ENCODE measurements at regions not wholly inside any gene's neighbourhood (a gene's known extent, or its start where the extent isn't known, plus 50 kb on each side); places are given as distances from the start of the nearest gene placed in this dataset.

- no peak for DNase-seq (ENCODE audit: low spot score)
- FAIRE-seq, result no peak
Observed at GRCh38 chr4:80145739-80146138, 51.6 kb upstream of the PRDM8 start.

- DNase-seq (ENCODE audit: low spot score) (no peak), FAIRE-seq (no peak)
Observed at GRCh38 chr4:80144676-80145470, 52.4 kb upstream of the PRDM8 start.

- FAIRE-seq (no peak), DNase-seq (ENCODE audit: low spot score) (no peak)
Observed at GRCh38 chr4:80143307-80143679, 54.0 kb upstream of the PRDM8 start.

- DNase-seq (ENCODE audit: low spot score) (no peak), FAIRE-seq (no peak)
Observed at GRCh38 chr4:80142394-80143306, 54.7 kb upstream of the PRDM8 start.

- FAIRE-seq (no peak), DNase-seq (ENCODE audit: low spot score) (no peak)
Observed at GRCh38 chr4:80141543-80141942, 55.8 kb upstream of the PRDM8 start.

- FAIRE-seq (no peak), DNase-seq (ENCODE audit: low spot score) (no peak)
Observed at GRCh38 chr4:80140194-80140593, 57.1 kb upstream of the PRDM8 start.

GRCh38 chr4:80139671-80140070 lies 57.6 kb upstream of the PRDM8 start:
- FAIRE-seq (no peak), DNase-seq (ENCODE audit: low spot score) (no peak)

- FAIRE-seq, result no peak
- DNase-seq (ENCODE audit: low spot score), result peak; percentile 5
Observed at GRCh38 chr4:80138551-80139538, 58.5 kb upstream of the PRDM8 start.

GRCh38 chr4:80137631-80138030 lies 59.7 kb upstream of the PRDM8 start:
- no peak for FAIRE-seq
- no peak for DNase-seq (ENCODE audit: low spot score)

- DNase-seq (ENCODE audit: low spot score) (no peak), FAIRE-seq (no peak)
Observed at GRCh38 chr4:80136270-80136669, 61.0 kb upstream of the PRDM8 start.

GRCh38 chr4:80135702-80136058 lies 61.6 kb upstream of the PRDM8 start:
- FAIRE-seq, result no peak
- no peak for DNase-seq (ENCODE audit: low spot score)

- FAIRE-seq (no peak), DNase-seq (ENCODE audit: low spot score) (no peak)
Observed at GRCh38 chr4:80134936-80135701, 62.1 kb upstream of the ANTXR2 start.

GRCh38 chr4:80133240-80133783 lies 60.3 kb upstream of the ANTXR2 start:
- DNase-seq (ENCODE audit: low spot score) (no peak), FAIRE-seq (no peak)

GRCh38 chr4:80129785-80130184 lies 56.8 kb upstream of the ANTXR2 start:
- FAIRE-seq (no peak), DNase-seq (ENCODE audit: low spot score) (no peak)

GRCh38 chr4:80128941-80129340 lies 55.9 kb upstream of the ANTXR2 start:
- FAIRE-seq (no peak), DNase-seq (ENCODE audit: low spot score) (no peak)

- DNase-seq (ENCODE audit: low spot score) (no peak), FAIRE-seq (no peak)
Observed at GRCh38 chr4:80127870-80128419, 54.9 kb upstream of the ANTXR2 start.

GRCh38 chr4:80126435-80126834 lies 53.4 kb upstream of the ANTXR2 start:
- FAIRE-seq, result no peak
- DNase-seq (ENCODE audit: low spot score), result no peak

- DNase-seq (ENCODE audit: low spot score) (no peak), FAIRE-seq (no peak)
Observed at GRCh38 chr4:80125252-80126177, 52.5 kb upstream of the ANTXR2 start.

All from urothelium cell line (cell line).